HepG2 (cell line): ENCODE measurements at regions not wholly inside any gene's neighbourhood (a gene's known extent, or its start where the extent isn't known, plus 50 kb on each side); places are given as distances from the start of the nearest gene placed in this dataset.

Experiments
- ATAC-seq: fragments of 200-7000 bp; cut with Tn5 transposase; 3 replicates; pipeline ENCODE4 v1.9.1; 2020; ENCODE audit warnings: mild to moderate bottlenecking, moderate library complexity
- BruUV-seq: library from RNA; stranded (reverse); fragments of 400-500 nt; replicated peaks from 2 replicates; lab custom pipeline; 2021; lab: Mats Ljungman, UMichigan
- CTCF ChIA-PET: fragments of 300-600 bp; formaldehyde crosslinking; extraction: SDS; loops from one replicate; lab custom pipeline; 2021; ENCODE audit warnings: low total read pairs, inconsistent platforms, low intra/inter-chr PET ratio; lab: Yijun Ruan, JAX
- POLR2A ChIA-PET: fragments of 350-600 bp; sonication (Branson Sonifier 250); formaldehyde crosslinking; loops from one replicate; lab custom pipeline; 2020; ENCODE audit warnings: antibody characterized with exemption, inconsistent platforms; lab: Yijun Ruan, JAX
- DNase-seq: peaks from one replicate; pipeline ENCODE4 v3.0.0-alpha.2; 2015; ENCODE audit warnings: low spot score
- FAIRE-seq: peaks from 3 replicates; lab custom pipeline; 2011; peaks lifted over from hg19 to GRCh38; lab: Jason Lieb, UNC
- H2AFZ ChIP-seq: one replicate; pipeline ENCODE4 v1.6.1; 2011; ENCODE audit warnings: low read length, inconsistent platforms
- H3K27ac ChIP-seq: fragments of 300-600 bp; 3 replicates; pipeline ENCODE4 v1.8.0; 2011; ENCODE audit warnings: mixed run types, mild to moderate bottlenecking, mixed read lengths, low read length, inconsistent platforms; ENCODE audit not compliant: insufficient read depth; ENCODE audit errors: extremely low read length
- H3K27me3 ChIP-seq, 2 experiments: fragments of 200-600 bp in 1 of 2; 2 replicates in 1 of 2; 3 replicates in 1 of 2; pipeline versions ENCODE4 v1.6.0 to v1.8.0; 2011; ENCODE audit warnings: low read length in 2 of 2, mild to moderate bottlenecking in 2 of 2, moderate library complexity in 2 of 2, inconsistent platforms in 1 of 2; ENCODE audit not compliant: insufficient read depth in 2 of 2, control insufficient read depth in 1 of 2
- H3K36me3 ChIP-seq, 2 experiments: fragments of 200-600 bp in 1 of 2; replicated peaks in 1 of 2; 2 replicates in 1 of 2; 3 replicates in 1 of 2; pipeline versions ENCODE4 v1.5.1 to v1.8.0; 2011; ENCODE audit warnings: low read length in 2 of 2, inconsistent platforms in 1 of 2; ENCODE audit not compliant: insufficient read depth in 2 of 2, control insufficient read depth in 1 of 2
- H3K4me1 ChIP-seq: 2 replicates; pipeline ENCODE4 v1.5.1; 2012; ENCODE audit warnings: low read length, inconsistent platforms; ENCODE audit not compliant: insufficient read depth
- H3K4me2 ChIP-seq: 2 replicates; pipeline ENCODE4 v1.6.0; 2011; ENCODE audit warnings: low read depth, low read length, inconsistent platforms
- H3K4me3 ChIP-seq, 3 experiments: fragments of 200-600 bp in 1 of 3; sonication (generic), shearing (Covaris generic) in 1 of 3; replicated peaks in 1 of 3; 2 replicates each; pipeline ENCODE4 v1.5.1; 2011 to 2016; ENCODE audit warnings: low read length in 3 of 3, inconsistent platforms in 2 of 3, low read depth in 2 of 3, mild to moderate bottlenecking in 2 of 3, control low read depth in 1 of 3, mixed read lengths in 1 of 3; ENCODE audit not compliant: insufficient read depth in 1 of 3
- H3K79me2 ChIP-seq: one replicate; pipeline ENCODE4 v1.6.1; 2011; ENCODE audit warnings: low read length, inconsistent platforms; ENCODE audit not compliant: insufficient read depth
- H3K9ac ChIP-seq: 2 replicates; pipeline ENCODE4 v1.6.0; 2011; ENCODE audit warnings: mild to moderate bottlenecking, low read depth, low read length, inconsistent platforms; ENCODE audit not compliant: insufficient read depth
- H3K9me3 ChIP-seq: 2 replicates; pipeline ENCODE4 v1.5.1; 2012; ENCODE audit warnings: mild to moderate bottlenecking, low read length
- H4K20me1 ChIP-seq: 2 replicates; pipeline ENCODE4 v1.6.0; 2011; ENCODE audit warnings: inconsistent platforms, mild to moderate bottlenecking, low read length, moderate library complexity; ENCODE audit not compliant: insufficient read depth
- GTF3A ChIP-seq: sonication (generic); formaldehyde crosslinking; conservative IDR thresholded peaks from 2 replicates; pipeline ENCODE4 v1.4.0; 2020; ENCODE audit warnings: mild to moderate bottlenecking, missing genetic modification reagents
- ZHX2 ChIP-seq, 2 experiments: sonication (generic) in 1 of 2; formaldehyde crosslinking in 1 of 2; IDR thresholded peaks; 2 replicates each; pipeline versions ENCODE4 v1.6.1 to v1.9.0; 2014 to 2022; ENCODE audit warnings: antibody characterized with exemption in 1 of 2, borderline replicate concordance in 1 of 2, inconsistent platforms in 1 of 2, low read depth in 1 of 2, missing genetic modification reagents in 1 of 2
- ZNF547 ChIP-seq: sonication (generic); formaldehyde crosslinking; IDR thresholded peaks from 2 replicates; pipeline ENCODE4 v1.5.1; 2020; ENCODE audit warnings: mild to moderate bottlenecking, missing genetic modification reagents
- ZNF678 ChIP-seq: sonication (generic); formaldehyde crosslinking; IDR thresholded peaks from 2 replicates; pipeline ENCODE4 v1.4.0; 2020; ENCODE audit warnings: mild to moderate bottlenecking, missing genetic modification reagents
- WGBS: methylation state at CpG from one replicate; pipeline ENCODE4 v1.1.6; 2017; ENCODE audit warnings: low lambda C conversion rate; 5-methylcytosine and 5-hydroxymethylcytosine counted together
- in situ Hi-C: cut with HindIII; loops from 2 replicates; pipeline ENCODE4 v1.10.0; 2017; ENCODE audit warnings: low pct_unique_long_range_greater_than_20kb; ENCODE audit not compliant: extremely low pct_ligation_motif_present
- intact Hi-C: fragments of 100-400 bp; cut with micrococcal nuclease; formaldehyde crosslinking; loops from one replicate; pipeline ENCODE4 v1.10.0; 2022; ENCODE audit not compliant: unreplicated experiment
- TF ChIP-seq, protein P1 (sequence below): sonication (generic); formaldehyde crosslinking; IDR thresholded peaks from 2 replicates; pipeline ENCODE4 v1.4.0; 2020; ENCODE audit warnings: missing genetic modification reagents

DNA sequence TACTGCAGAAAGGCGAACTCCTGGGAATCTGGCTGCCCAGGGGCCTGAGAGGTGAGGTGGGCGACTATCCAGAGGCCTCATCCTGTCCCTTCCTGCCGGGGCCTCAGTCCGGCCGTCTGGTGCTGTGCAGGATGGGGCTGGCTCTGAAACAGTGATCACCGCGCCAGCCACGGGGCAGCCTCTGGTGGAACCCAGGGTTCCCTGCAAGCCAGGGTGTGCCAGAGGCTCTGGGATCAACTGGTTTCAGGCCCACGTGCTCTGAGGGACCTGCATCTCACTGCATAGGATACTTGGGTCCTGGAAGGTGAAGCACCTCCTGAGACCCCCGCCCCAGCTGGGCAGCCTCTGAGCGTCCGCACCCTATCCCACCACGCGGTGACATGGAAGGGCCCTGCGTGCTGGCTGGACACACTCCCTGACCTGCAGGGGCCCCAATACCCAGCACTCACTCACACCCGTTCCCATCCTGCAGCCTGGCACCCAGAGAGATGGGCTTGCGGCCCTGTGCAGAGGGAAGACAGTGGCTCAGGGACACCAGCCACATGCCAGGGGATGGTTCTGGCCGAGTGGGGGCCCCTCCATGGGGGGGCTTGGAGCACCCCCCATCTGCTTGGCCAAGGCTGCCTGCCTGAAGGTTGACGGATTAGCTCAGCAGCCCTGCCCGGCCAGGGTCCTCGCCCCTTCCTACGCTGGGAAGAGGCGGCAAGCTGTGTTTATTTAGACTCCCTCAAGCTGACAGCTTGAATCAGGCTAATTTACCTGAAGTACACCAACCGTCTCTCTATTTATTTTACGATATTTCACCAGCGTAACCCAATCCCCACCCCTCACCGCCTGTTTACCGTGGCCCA lies 64.3 kb upstream of the TTC34 start:
- no peak for FAIRE-seq
- BruUV-seq: no TSS peak
- DNase-seq: no peak
- in situ Hi-C loops (no loop called here), intact Hi-C loops (no loop called here)
- 16% methylated on average over 13 of the region's 28 CpGs for WGBS
- no peaks in the 10 kb centered on the region; the same call in 1 of the 2 replicates for H4K20me1 ChIP-seq
- CTCF ChIA-PET: no interaction called here
- no peak overlapping the region for H3K9ac ChIP-seq
- H2AFZ ChIP-seq: no peak overlapping the region
- no peak for ATAC-seq
- no peak overlapping the region for H3K27ac ChIP-seq
- TF ChIP-seq ZNF547 (CRISPR knock-in tag) (no peak), GTF3A (CRISPR knock-in tag) (no peak), ZHX2 (IDR thresholded peaks at IDR 0.05; ENCODE audit: low read depth) (no peak), ZHX2 (CRISPR knock-in tag; IDR thresholded peaks at IDR 0.05; ENCODE audit: borderline replicate concordance) (no peak), ZNF678 (CRISPR knock-in tag) (no peak)
- TF ChIP-seq, protein P1, sequence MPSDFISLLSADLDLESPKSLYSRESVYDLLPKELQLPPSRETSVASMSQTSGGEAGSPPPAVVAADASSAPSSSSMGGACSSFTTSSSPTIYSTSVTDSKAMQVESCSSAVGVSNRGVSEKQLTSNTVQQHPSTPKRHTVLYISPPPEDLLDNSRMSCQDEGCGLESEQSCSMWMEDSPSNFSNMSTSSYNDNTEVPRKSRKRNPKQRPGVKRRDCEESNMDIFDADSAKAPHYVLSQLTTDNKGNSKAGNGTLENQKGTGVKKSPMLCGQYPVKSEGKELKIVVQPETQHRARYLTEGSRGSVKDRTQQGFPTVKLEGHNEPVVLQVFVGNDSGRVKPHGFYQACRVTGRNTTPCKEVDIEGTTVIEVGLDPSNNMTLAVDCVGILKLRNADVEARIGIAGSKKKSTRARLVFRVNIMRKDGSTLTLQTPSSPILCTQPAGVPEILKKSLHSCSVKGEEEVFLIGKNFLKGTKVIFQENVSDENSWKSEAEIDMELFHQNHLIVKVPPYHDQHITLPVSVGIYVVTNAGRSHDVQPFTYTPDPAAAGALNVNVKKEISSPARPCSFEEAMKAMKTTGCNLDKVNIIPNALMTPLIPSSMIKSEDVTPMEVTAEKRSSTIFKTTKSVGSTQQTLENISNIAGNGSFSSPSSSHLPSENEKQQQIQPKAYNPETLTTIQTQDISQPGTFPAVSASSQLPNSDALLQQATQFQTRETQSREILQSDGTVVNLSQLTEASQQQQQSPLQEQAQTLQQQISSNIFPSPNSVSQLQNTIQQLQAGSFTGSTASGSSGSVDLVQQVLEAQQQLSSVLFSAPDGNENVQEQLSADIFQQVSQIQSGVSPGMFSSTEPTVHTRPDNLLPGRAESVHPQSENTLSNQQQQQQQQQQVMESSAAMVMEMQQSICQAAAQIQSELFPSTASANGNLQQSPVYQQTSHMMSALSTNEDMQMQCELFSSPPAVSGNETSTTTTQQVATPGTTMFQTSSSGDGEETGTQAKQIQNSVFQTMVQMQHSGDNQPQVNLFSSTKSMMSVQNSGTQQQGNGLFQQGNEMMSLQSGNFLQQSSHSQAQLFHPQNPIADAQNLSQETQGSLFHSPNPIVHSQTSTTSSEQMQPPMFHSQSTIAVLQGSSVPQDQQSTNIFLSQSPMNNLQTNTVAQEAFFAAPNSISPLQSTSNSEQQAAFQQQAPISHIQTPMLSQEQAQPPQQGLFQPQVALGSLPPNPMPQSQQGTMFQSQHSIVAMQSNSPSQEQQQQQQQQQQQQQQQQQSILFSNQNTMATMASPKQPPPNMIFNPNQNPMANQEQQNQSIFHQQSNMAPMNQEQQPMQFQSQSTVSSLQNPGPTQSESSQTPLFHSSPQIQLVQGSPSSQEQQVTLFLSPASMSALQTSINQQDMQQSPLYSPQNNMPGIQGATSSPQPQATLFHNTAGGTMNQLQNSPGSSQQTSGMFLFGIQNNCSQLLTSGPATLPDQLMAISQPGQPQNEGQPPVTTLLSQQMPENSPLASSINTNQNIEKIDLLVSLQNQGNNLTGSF (CRISPR knock-in tag): no peak
- POLR2A ChIA-PET: no interaction called here
- H3K79me2 ChIP-seq: no peaks in the 10 kb centered on the region
- no peak overlapping the region for H3K4me2 ChIP-seq
- H3K9me3 ChIP-seq: peaks cover under 1% of the 10 kb centered on the region; the same call in 1 of the 2 replicates
- peaks cover 17 to 70% of the 10 kb centered on the region in 2 experiments for H3K27me3 ChIP-seq
- no peaks in the 10 kb centered on the region for H3K36me3 ChIP-seq
- H3K4me3 ChIP-seq: no peak overlapping the region
- H3K4me1 ChIP-seq: no peaks in the 10 kb centered on the region
